PC-3 (cell line): ENCODE measurements at regions not wholly inside any gene's neighbourhood (a gene's known extent, or its start where the extent isn't known, plus 50 kb on each side); places are given as distances from the start of the nearest gene placed in this dataset.
"Not testable (repeated sequence)": the region's sequence is repeated elsewhere in the genome, so short reads cannot be mapped to it uniquely, and the experiment has no call there.

Experiments
- ATAC-seq: fragments of 200-7000 bp; cut with Tn5 transposase; 2 replicates; pipeline ENCODE4 v1.9.1; 2020; ENCODE audit warnings: mild to moderate bottlenecking, moderate library complexity
- BruUV-seq: library from RNA; stranded (reverse); fragments of 400-500 nt; replicated peaks from 2 replicates; lab custom pipeline; 2021; lab: Mats Ljungman, UMichigan
- CTCF ChIA-PET: fragments of 300-600 bp; sonication (Branson Sonifier 250); formaldehyde crosslinking; loops from one replicate; lab custom pipeline; 2022; ENCODE audit warnings: antibody characterized with exemption; lab: Charles Lee
- POLR2A ChIA-PET: fragments of 300-600 bp; sonication (Branson Sonifier 250); formaldehyde crosslinking; loops from one replicate; lab custom pipeline; 2022; ENCODE audit warnings: antibody characterized with exemption; ENCODE audit not compliant: unreplicated experiment; lab: Charles Lee
- DNase-seq: peaks from one replicate; pipeline ENCODE4 v3.0.0-alpha.2; 2015
- H2AFZ ChIP-seq: fragments of 300-600 bp; sonication (generic); 2 replicates; pipeline ENCODE4 v1.6.0; 2016; ENCODE audit warnings: antibody characterized with exemption, low read length
- H3F3A ChIP-seq: fragments of 300-600 bp; sonication (generic); one replicate; pipeline ENCODE4 v1.6.0; 2017; ENCODE audit warnings: antibody characterized with exemption, low read length, control low read depth, mild to moderate bottlenecking; ENCODE audit not compliant: unreplicated experiment
- H3K27ac ChIP-seq: fragments of 300-600 bp; sonication (generic); 2 replicates; pipeline ENCODE4 v1.5.1; 2016; ENCODE audit warnings: mild to moderate bottlenecking, low read length
- H3K27me3 ChIP-seq: fragments of 300-600 bp; sonication (generic); 2 replicates; pipeline ENCODE4 v1.6.1; 2016; ENCODE audit warnings: low read length, mixed read lengths
- H3K36me3 ChIP-seq: fragments of 300-600 bp; sonication (generic); 2 replicates; pipeline ENCODE4 v1.6.1; 2016; ENCODE audit warnings: low read depth, mixed run types, low read length, mixed read lengths
- H3K4me1 ChIP-seq: fragments of 300-600 bp; sonication (generic); 2 replicates; pipeline ENCODE4 v1.5.1; 2016; ENCODE audit warnings: low read length; ENCODE audit not compliant: insufficient read depth
- H3K4me2 ChIP-seq: fragments of 300-600 bp; sonication (generic); 2 replicates; pipeline ENCODE4 v1.6.0; 2016; ENCODE audit warnings: low read length
- H3K4me3 ChIP-seq: fragments of 300-600 bp; sonication (generic); 2 replicates; pipeline ENCODE4 v1.5.1; 2016; ENCODE audit warnings: mild to moderate bottlenecking, low read length, mixed read lengths
- H3K79me2 ChIP-seq: fragments of 300-600 bp; sonication (generic); 2 replicates; pipeline ENCODE4 v1.6.1; 2017; ENCODE audit warnings: low read length, mixed read lengths
- H3K9ac ChIP-seq: fragments of 300-600 bp; sonication (generic); 2 replicates; pipeline ENCODE4 v1.6.0; 2016; ENCODE audit warnings: mild to moderate bottlenecking, low read length
- H3K9me2 ChIP-seq: fragments of 300-600 bp; sonication (generic); replicated peaks from 2 replicates; pipeline ENCODE4 v1.6.1; 2016; ENCODE audit warnings: mixed run types, low read length, mixed read lengths
- H3K9me3 ChIP-seq: fragments of 300-600 bp; sonication (generic); 2 replicates; pipeline ENCODE4 v1.6.1; 2016; ENCODE audit warnings: low read length, mixed read lengths
- H4K20me1 ChIP-seq: fragments of 300-600 bp; sonication (generic); 2 replicates; pipeline ENCODE4 v1.6.1; 2016; ENCODE audit warnings: low read length, mixed read lengths
- EZH2 ChIP-seq: fragments of 300-600 bp; sonication (generic); IDR thresholded peaks from one replicate; pipeline ENCODE4 v1.6.1; 2017; ENCODE audit warnings: antibody characterized with exemption, mild to moderate bottlenecking, low read length; ENCODE audit not compliant: unreplicated experiment
- EZH2phosphoT487 ChIP-seq: fragments of 300-600 bp; sonication (generic); IDR thresholded peaks from 2 replicates; pipeline ENCODE4 v1.6.1; 2018; ENCODE audit warnings: mild to moderate bottlenecking, antibody characterized with exemption, low read length, borderline replicate concordance
- intact Hi-C: fragments of 100-400 bp; cut with micrococcal nuclease; formaldehyde crosslinking; loops from 2 replicates; pipeline ENCODE4 v1.9.0; 2023
- TF ChIP-seq, protein P1 (sequence below): fragments of 300-600 bp; sonication (generic); conservative IDR thresholded peaks from 2 replicates; pipeline ENCODE4 v1.5.1; 2017; ENCODE audit warnings: antibody characterized with exemption, low read depth, mild to moderate bottlenecking, low read length

GRCh38 chr6:170089963-170090362 lies 200.9 kb downstream of the DLL1 start:
- Histone ChIP-seq H3K27ac (no peak overlapping the region), H3K4me1 (no peaks in the 10 kb centered on the region), H3K36me3 (no peaks in the 10 kb centered on the region), H3K4me2 (no peak overlapping the region), H3F3A (no peaks in the 10 kb centered on the region), H3K4me3 (no peak overlapping the region), H3K9me3 (no peaks in the 10 kb centered on the region), H3K79me2 (no peaks in the 10 kb centered on the region), H3K9ac (no peak overlapping the region), H3K9me2 (no peaks in the 10 kb centered on the region), H4K20me1 (no peaks in the 10 kb centered on the region), H2AFZ (no peak overlapping the region), H3K27me3 (no peaks in the 10 kb centered on the region)
- CTCF ChIA-PET = no interaction called here
- DNase-seq (no peak), ATAC-seq (no peak)
- no TSS peak for BruUV-seq
- TF ChIP-seq, protein P1, sequence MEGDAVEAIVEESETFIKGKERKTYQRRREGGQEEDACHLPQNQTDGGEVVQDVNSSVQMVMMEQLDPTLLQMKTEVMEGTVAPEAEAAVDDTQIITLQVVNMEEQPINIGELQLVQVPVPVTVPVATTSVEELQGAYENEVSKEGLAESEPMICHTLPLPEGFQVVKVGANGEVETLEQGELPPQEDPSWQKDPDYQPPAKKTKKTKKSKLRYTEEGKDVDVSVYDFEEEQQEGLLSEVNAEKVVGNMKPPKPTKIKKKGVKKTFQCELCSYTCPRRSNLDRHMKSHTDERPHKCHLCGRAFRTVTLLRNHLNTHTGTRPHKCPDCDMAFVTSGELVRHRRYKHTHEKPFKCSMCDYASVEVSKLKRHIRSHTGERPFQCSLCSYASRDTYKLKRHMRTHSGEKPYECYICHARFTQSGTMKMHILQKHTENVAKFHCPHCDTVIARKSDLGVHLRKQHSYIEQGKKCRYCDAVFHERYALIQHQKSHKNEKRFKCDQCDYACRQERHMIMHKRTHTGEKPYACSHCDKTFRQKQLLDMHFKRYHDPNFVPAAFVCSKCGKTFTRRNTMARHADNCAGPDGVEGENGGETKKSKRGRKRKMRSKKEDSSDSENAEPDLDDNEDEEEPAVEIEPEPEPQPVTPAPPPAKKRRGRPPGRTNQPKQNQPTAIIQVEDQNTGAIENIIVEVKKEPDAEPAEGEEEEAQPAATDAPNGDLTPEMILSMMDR = no peak
- TF ChIP-seq EZH2 (no peak), EZH2phosphoT487 (no peak)
- intact Hi-C loops = no loop called here
- POLR2A ChIA-PET = no interaction called here

- no peaks in the 10 kb centered on the region for H3K79me2 ChIP-seq
- H3K27me3 ChIP-seq = no peaks in the 10 kb centered on the region
- ATAC-seq (no peak), DNase-seq (no peak)
- H3F3A ChIP-seq = no peaks in the 10 kb centered on the region
- no peak for TF ChIP-seq EZH2
- no peak for TF ChIP-seq EZH2phosphoT487
- TF ChIP-seq, protein P1 = no peak
- H3K36me3 ChIP-seq = no peaks in the 10 kb centered on the region
- no peaks in the 10 kb centered on the region for H4K20me1 ChIP-seq
- no TSS peak for BruUV-seq
- no peak overlapping the region for H2AFZ ChIP-seq
- H3K9ac ChIP-seq = no peak overlapping the region
- no peak overlapping the region for H3K4me2 ChIP-seq
- H3K9me2 ChIP-seq = no peaks in the 10 kb centered on the region
- no peaks in the 10 kb centered on the region for H3K4me1 ChIP-seq
- H3K4me3 ChIP-seq = no peak overlapping the region
- ChIA-PET CTCF (no interaction called here), POLR2A (no interaction called here)
- no peak overlapping the region for H3K27ac ChIP-seq
- no peaks in the 10 kb centered on the region for H3K9me3 ChIP-seq
- intact Hi-C loops = no loop called here
These were observed 202.3 kb downstream of the DLL1 start for GRCh38 chr6:170088582-170088955.

DNA sequence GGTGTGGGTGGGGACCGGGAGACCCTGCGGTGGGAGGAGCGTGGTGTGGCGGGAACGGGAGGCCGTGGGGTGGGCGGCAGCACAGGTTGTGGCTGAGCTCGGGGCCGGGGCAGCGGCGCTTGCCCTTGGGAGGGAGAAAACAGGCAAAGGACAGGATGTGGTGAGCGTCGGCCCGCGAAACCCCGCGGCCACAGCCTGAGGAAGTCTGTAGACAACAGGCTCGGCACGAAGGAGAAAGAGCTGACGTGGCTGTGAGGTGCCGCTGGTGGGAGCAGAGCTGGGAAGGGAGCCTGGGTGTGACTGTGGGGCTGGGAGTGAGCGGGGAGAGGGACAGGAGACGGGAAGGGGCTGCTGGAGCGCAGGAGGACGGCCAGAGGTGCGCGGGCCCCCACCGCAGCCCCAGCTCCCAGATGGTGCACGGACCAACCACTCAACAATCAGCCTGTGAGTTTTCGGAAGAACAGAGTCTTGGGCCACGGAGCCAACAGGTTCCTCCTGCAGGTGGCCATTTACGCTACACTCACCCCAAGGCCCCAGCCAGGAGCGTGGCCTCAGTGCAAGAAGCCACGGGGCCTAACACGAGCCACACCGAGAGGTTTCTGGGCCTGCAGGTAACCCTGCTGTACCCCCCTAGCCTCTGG lies 202.8 kb downstream of the DLL1 start:
- Histone ChIP-seq H3K36me3 (no peaks in the 10 kb centered on the region), H3K9ac (no peak overlapping the region), H3K79me2 (no peaks in the 10 kb centered on the region), H3K4me3 (no peak overlapping the region), H3K27ac (no peak overlapping the region), H3K27me3 (no peaks in the 10 kb centered on the region), H3F3A (no peaks in the 10 kb centered on the region), H3K4me1 (no peaks in the 10 kb centered on the region), H2AFZ (no peak overlapping the region), H3K4me2 (no peak overlapping the region), H4K20me1 (no peaks in the 10 kb centered on the region), H3K9me3 (no peaks in the 10 kb centered on the region), H3K9me2 (no peaks in the 10 kb centered on the region)
- DNase-seq = no peak
- CTCF ChIA-PET = no interaction called here
- intact Hi-C loops = no loop called here
- POLR2A ChIA-PET = no interaction called here
- BruUV-seq = no TSS peak
- TF ChIP-seq EZH2 = no peak
- TF ChIP-seq, protein P1 = no peak
- TF ChIP-seq EZH2phosphoT487 = no peak
- ATAC-seq = no peak

DNA sequence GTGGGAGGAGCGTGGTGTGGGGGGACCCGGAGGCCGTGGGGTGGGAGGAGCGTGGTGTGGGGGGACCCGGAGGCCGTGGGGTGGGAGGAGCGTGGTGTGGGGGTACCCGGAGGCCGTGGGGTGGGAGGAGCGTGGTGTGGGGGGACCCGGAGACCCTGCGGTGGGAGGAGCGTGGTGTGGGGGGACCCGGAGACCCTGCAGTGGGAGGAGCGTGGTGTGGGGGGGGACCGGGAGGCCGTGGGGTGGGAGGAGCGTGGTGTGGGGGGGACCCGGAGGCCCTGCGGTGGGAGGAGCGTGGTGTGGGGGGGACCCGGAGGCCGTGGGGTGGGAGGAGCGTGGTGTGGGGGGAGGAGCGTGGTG lies 203.5 kb downstream of the DLL1 start:
- ATAC-seq, H3F3A ChIP-seq, H3K27me3 ChIP-seq, H2AFZ ChIP-seq, H3K4me1 ChIP-seq, H4K20me1 ChIP-seq, H3K4me2 ChIP-seq, CTCF ChIA-PET, POLR2A ChIA-PET, DNase-seq, H3K36me3 ChIP-seq, intact Hi-C loops, H3K9me3 ChIP-seq, H3K9ac ChIP-seq, H3K27ac ChIP-seq, BruUV-seq, H3K79me2 ChIP-seq, H3K4me3 ChIP-seq, H3K9me2 ChIP-seq: not testable (repeated sequence)
